DOHH2 (cell line): ENCODE measurements at regions not wholly inside any gene's neighbourhood (a gene's known extent, or its start where the extent isn't known, plus 50 kb on each side); places are given as distances from the start of the nearest gene placed in this dataset.

Experiments used
- H3F3A ChIP-seq: fragments of 200-600 bp; sonication (generic), shearing (Covaris generic); 2 replicates; pipeline ENCODE4 v1.6.0; 2016; ENCODE audit warnings: antibody characterized with exemption, mild to moderate bottlenecking; ENCODE audit not compliant: control insufficient read depth, insufficient read depth
- H3K27ac ChIP-seq: fragments of 200-600 bp; sonication (generic); 2 replicates; pipeline ENCODE4 v1.5.1; 2014; ENCODE audit warnings: low read depth, mild to moderate bottlenecking, low read length, moderate library complexity
- H3K27me3 ChIP-seq: fragments of 200-600 bp; sonication (generic); 2 replicates; pipeline ENCODE4 v1.6.1; 2014; ENCODE audit warnings: mild to moderate bottlenecking, low read length, mixed read lengths; ENCODE audit not compliant: control insufficient read depth
- H3K36me3 ChIP-seq: fragments of 200-600 bp; sonication (generic); 2 replicates; pipeline ENCODE4 v1.6.1; 2014; ENCODE audit warnings: mild to moderate bottlenecking, low read length, moderate library complexity, mixed read lengths; ENCODE audit not compliant: control insufficient read depth
- H3K4me1 ChIP-seq: fragments of 200-600 bp; sonication (generic); 2 replicates; pipeline ENCODE4 v1.6.1; 2014; ENCODE audit warnings: mild to moderate bottlenecking, low read length, mixed read lengths; ENCODE audit not compliant: control insufficient read depth
- H3K4me2 ChIP-seq: fragments of 200-600 bp; sonication (generic); 2 replicates; pipeline ENCODE4 v1.6.0; 2014; ENCODE audit warnings: mild to moderate bottlenecking, low read length, moderate library complexity
- H3K4me3 ChIP-seq: fragments of 200-600 bp; sonication (generic); 2 replicates; pipeline ENCODE4 v1.5.1; 2014; ENCODE audit warnings: mild to moderate bottlenecking, low read length, mixed read lengths
- H3K79me2 ChIP-seq: fragments of 200-600 bp; sonication (generic); 2 replicates; pipeline ENCODE4 v1.6.1; 2014; ENCODE audit warnings: mild to moderate bottlenecking, low read length, mixed read lengths; ENCODE audit not compliant: control insufficient read depth
- H3K9me2 ChIP-seq: fragments of 200-600 bp; sonication (generic); replicated peaks from 2 replicates; pipeline ENCODE4 v1.6.1; 2014; ENCODE audit warnings: mild to moderate bottlenecking, low read length, mixed read lengths; ENCODE audit not compliant: control insufficient read depth
- H3K9me3 ChIP-seq: fragments of 200-600 bp; sonication (generic); 2 replicates; pipeline ENCODE4 v1.6.1; 2014; ENCODE audit warnings: antibody characterized with exemption, low read length, mixed read lengths; ENCODE audit not compliant: control insufficient read depth, insufficient read depth
- H4K20me1 ChIP-seq: fragments of 200-600 bp; sonication (generic); 2 replicates; pipeline ENCODE4 v1.6.0; 2014; ENCODE audit warnings: low read depth, mild to moderate bottlenecking, antibody characterized with exemption, low read length, moderate library complexity; ENCODE audit not compliant: control insufficient read depth, insufficient read depth
- EZH2phosphoT487 ChIP-seq: fragments of 200-600 bp; sonication (generic); IDR thresholded peaks from 2 replicates; pipeline ENCODE4 v1.6.1; 2017; ENCODE audit warnings: borderline replicate concordance, mild to moderate bottlenecking, antibody characterized with exemption, low read length, moderate library complexity, mixed read lengths
- TF ChIP-seq, protein P1 (sequence below): fragments of 200-600 bp; sonication (generic); IDR thresholded peaks from one replicate; pipeline ENCODE4 v1.5.1; 2014; ENCODE audit warnings: antibody characterized with exemption, mild to moderate bottlenecking, low read depth, low read length; ENCODE audit not compliant: poor library complexity, severe bottlenecking

DNA sequence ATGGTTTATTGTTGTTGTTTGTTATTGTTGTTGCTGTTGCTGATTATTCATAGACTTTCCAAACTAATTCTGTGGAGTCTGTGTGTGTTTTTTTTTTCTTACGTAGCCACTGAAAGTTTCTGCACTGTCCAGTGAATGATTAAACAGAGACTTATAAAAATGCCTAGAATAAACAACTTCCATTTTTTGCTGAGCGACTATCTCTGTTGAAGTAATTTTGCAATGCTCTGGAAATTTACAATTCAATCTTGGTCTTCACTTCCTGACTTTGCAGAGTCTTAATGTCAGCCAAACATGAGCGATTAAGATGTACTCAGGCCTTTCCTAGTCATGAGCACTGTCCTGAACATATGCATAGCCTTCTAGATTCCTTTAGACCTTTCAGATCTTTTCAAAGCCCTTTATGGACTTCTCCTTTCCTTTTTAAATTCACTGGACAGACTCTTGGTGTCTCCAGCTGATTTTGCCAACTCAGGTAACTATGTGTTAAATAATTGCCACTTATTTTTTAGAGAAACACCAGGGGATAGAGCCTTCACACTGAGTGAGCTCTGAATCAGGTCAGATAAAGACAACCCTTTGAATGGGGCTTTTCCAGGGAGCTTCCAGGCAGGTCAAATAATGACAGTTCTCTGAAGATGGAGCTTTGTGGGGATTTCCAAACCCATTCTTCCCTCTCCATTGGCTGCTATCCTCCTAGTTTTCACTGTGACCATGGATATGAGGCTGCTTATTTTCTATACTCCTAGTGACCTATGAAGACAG, 622.8 kb upstream of the EPHA7 start:
- no peaks in the 10 kb centered on the region for H3K9me3 ChIP-seq
- no peaks in the 10 kb centered on the region for H3K36me3 ChIP-seq
- no peaks in the 10 kb centered on the region for H3K9me2 ChIP-seq
- TF ChIP-seq, protein P1, sequence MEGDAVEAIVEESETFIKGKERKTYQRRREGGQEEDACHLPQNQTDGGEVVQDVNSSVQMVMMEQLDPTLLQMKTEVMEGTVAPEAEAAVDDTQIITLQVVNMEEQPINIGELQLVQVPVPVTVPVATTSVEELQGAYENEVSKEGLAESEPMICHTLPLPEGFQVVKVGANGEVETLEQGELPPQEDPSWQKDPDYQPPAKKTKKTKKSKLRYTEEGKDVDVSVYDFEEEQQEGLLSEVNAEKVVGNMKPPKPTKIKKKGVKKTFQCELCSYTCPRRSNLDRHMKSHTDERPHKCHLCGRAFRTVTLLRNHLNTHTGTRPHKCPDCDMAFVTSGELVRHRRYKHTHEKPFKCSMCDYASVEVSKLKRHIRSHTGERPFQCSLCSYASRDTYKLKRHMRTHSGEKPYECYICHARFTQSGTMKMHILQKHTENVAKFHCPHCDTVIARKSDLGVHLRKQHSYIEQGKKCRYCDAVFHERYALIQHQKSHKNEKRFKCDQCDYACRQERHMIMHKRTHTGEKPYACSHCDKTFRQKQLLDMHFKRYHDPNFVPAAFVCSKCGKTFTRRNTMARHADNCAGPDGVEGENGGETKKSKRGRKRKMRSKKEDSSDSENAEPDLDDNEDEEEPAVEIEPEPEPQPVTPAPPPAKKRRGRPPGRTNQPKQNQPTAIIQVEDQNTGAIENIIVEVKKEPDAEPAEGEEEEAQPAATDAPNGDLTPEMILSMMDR = no peak
- H3K27me3 ChIP-seq = no peaks in the 10 kb centered on the region
- no peaks in the 10 kb centered on the region for H3F3A ChIP-seq
- H3K27ac ChIP-seq = no peak overlapping the region
- H3K4me2 ChIP-seq = no peak overlapping the region
- no peaks in the 10 kb centered on the region for H3K4me1 ChIP-seq
- no peak overlapping the region for H3K4me3 ChIP-seq
- H3K79me2 ChIP-seq = no peaks in the 10 kb centered on the region
- H4K20me1 ChIP-seq = no peaks in the 10 kb centered on the region

DNA sequence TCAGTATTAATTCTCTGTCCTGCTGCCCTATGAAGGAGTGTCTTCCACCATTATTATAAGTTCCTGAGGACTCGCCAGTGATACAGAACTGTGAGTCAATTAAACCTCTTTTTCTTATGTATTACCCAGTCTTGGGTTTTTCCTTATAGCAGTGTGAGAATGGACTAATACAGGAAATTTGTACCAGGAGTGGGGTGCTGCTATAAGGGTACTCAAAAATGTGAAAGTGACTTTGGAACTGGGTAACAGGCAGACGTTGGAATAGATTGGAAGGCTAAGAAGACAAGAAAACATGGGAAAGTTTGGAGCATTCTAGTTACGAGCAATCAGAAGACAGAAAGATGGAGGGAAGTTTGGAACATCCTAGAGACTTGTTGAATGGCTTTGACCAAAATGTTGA, 616.7 kb upstream of the EPHA7 start:
- no peaks in the 10 kb centered on the region for H4K20me1 ChIP-seq
- H3K79me2 ChIP-seq = no peaks in the 10 kb centered on the region
- no peak overlapping the region for H3K27ac ChIP-seq
- H3K4me2 ChIP-seq = no peak overlapping the region
- no peaks in the 10 kb centered on the region for H3K27me3 ChIP-seq
- H3K9me2 ChIP-seq = no peaks in the 10 kb centered on the region
- H3K9me3 ChIP-seq = peaks cover 7% of the 10 kb centered on the region; the same call in 1 of the 2 replicates
- TF ChIP-seq EZH2phosphoT487 = no peak
- TF ChIP-seq, protein P1 = no peak
- H3K4me1 ChIP-seq = no peaks in the 10 kb centered on the region
- H3K4me3 ChIP-seq = no peak overlapping the region
- H3F3A ChIP-seq = no peaks in the 10 kb centered on the region
- H3K36me3 ChIP-seq = no peaks in the 10 kb centered on the region

DNA sequence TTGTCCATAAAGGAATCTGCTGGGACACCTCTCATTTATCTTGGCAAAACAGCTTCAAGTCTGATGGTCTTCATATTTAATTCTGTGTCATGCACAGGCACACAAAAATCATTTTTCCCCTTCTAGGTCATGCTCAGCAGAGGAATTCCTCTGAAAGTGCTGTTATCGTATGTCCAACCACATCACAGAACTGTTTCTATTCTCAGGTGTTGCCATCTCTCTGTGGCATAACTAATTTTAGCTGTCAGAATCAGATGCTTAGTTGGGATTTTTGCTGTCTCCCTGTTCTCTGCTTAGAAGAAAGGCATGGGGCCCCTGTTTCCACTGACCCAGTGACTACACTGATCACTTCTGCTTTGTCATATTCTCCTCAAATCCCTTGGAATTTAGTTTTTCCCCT, 608.0 kb upstream of the EPHA7 start:
- peaks cover 3% of the 10 kb centered on the region; the same call in 1 of the 2 replicates for H3K9me3 ChIP-seq
- no peaks in the 10 kb centered on the region for H3K36me3 ChIP-seq
- H3K4me1 ChIP-seq = no peaks in the 10 kb centered on the region
- H3K4me3 ChIP-seq = no peak overlapping the region
- H3K9me2 ChIP-seq = no peaks in the 10 kb centered on the region
- no peaks in the 10 kb centered on the region for H3K27me3 ChIP-seq
- H4K20me1 ChIP-seq = no peaks in the 10 kb centered on the region
- no peak overlapping the region for H3K27ac ChIP-seq
- no peaks in the 10 kb centered on the region for H3K79me2 ChIP-seq
- H3K4me2 ChIP-seq = no peak overlapping the region
- TF ChIP-seq, protein P1 = no peak
- TF ChIP-seq EZH2phosphoT487 = no peak
- no peaks in the 10 kb centered on the region for H3F3A ChIP-seq
